ENCODE measurements at regions not wholly inside any gene's neighbourhood (a gene's known extent, or its start where the extent isn't known, plus 50 kb on each side); places are given as distances from the start of the nearest gene placed in this dataset.

DNA sequence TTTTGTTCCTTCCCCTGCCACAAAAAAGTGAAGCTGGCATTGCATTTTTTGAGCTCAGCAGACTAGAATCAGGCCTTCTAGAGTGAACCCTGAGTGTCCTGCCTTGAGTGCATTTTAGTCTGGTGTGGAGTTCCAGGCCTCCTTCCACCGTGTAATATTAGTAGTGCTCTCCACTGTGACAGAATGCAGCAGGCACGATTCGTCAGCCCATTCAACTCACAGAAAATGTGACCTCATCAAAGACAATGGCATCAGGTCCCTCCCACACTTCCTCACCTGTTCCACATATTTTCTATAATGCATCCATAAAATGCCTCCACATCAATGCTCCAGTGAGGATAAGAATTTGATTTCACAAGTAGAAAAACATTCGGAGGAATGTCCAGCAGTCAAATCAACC lies 227.6 kb downstream of the FGF9 start:
- Histone ChIP-seq H3K4me3 (ENCODE audit: control insufficient read depth in 1 of 7, extremely low read depth in 1 of 7, insufficient read depth in 4 of 7, low read depth in 2 of 7, low read length in 6 of 7) (no peak overlapping the region), H3K27me3 (replicated peaks in 2 of 5; ENCODE audit: control insufficient read depth in 4 of 5, insufficient read depth in 5 of 5, low read length in 4 of 5) (peaks cover 0 to 2% (median 0%) of the 10 kb centered on the region in 5 experiments), H3K36me3 (ENCODE audit: control insufficient read depth in 4 of 4, insufficient read depth in 4 of 4, low read length in 3 of 4) (no peaks in the 10 kb centered on the region), H3K4me1 (ENCODE audit: control extremely low read depth in 1 of 4, control insufficient read depth in 4 of 4, insufficient read depth in 4 of 4, low read length in 3 of 4) (no peaks in the 10 kb centered on the region), H3K27ac (ENCODE audit: insufficient read depth in 1 of 2, low read depth in 1 of 2, low read length in 2 of 2, poor library complexity in 1 of 2, severe bottlenecking in 2 of 2) (no peak overlapping the region), H3K9me3 (ENCODE audit: control extremely low read depth in 1 of 5, control insufficient read depth in 4 of 5, insufficient read depth in 2 of 5, low read depth in 1 of 5, low read length in 4 of 5) (no peaks in the 10 kb centered on the region)
- WGBS (ENCODE audit: insufficient coverage), result 94% methylated on average over 3 of the region's 4 CpGs
- CTCF ChIA-PET, result no interaction called here
- POLR2A ChIA-PET, result no interaction called here
- no peak for DNase-seq

DNA sequence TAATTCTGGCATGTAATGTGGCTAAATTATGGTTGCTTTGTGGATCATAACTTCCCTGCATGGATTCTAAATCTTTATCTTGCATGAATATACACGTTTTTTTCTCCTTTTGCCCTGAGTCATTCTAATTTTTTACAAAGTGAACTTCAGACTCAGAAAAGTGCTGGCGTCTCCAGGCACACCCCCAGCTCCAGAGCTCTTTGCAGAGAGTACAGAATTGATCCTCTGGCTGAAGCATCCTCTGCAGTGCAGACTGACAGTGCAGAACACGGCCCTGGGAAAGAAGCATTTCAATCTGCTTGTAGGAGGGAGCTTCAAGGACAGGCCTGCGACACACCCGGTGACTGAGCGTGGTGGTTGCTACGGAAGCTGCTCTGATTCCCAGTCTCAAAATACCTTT lies 228.1 kb downstream of the FGF9 start:
- no peak for DNase-seq
- H3K9me3 ChIP-seq (ENCODE audit: control extremely low read depth in 1 of 5, control insufficient read depth in 4 of 5, insufficient read depth in 2 of 5, low read depth in 1 of 5, low read length in 4 of 5), result no peaks in the 10 kb centered on the region
- H3K4me3 ChIP-seq (ENCODE audit: control insufficient read depth in 1 of 7, extremely low read depth in 1 of 7, insufficient read depth in 4 of 7, low read depth in 2 of 7, low read length in 6 of 7), result no peak overlapping the region
- H3K4me1 ChIP-seq (ENCODE audit: control extremely low read depth in 1 of 4, control insufficient read depth in 4 of 4, insufficient read depth in 4 of 4, low read length in 3 of 4), result no peaks in the 10 kb centered on the region
- peaks cover 0 to under 1% (median 0%) of the 10 kb centered on the region in 5 experiments for H3K27me3 ChIP-seq (replicated peaks in 2 of 5; ENCODE audit: control insufficient read depth in 4 of 5, insufficient read depth in 5 of 5, low read length in 4 of 5)
- WGBS (ENCODE audit: insufficient coverage), result 86% methylated on average over 7 of the region's 7 CpGs
- ChIA-PET CTCF (no interaction called here), POLR2A (no interaction called here)
- H3K27ac ChIP-seq (ENCODE audit: insufficient read depth in 1 of 2, low read depth in 1 of 2, low read length in 2 of 2, poor library complexity in 1 of 2, severe bottlenecking in 2 of 2), result no peak overlapping the region
- no peaks in the 10 kb centered on the region for H3K36me3 ChIP-seq (ENCODE audit: control insufficient read depth in 4 of 4, insufficient read depth in 4 of 4, low read length in 3 of 4)

DNA sequence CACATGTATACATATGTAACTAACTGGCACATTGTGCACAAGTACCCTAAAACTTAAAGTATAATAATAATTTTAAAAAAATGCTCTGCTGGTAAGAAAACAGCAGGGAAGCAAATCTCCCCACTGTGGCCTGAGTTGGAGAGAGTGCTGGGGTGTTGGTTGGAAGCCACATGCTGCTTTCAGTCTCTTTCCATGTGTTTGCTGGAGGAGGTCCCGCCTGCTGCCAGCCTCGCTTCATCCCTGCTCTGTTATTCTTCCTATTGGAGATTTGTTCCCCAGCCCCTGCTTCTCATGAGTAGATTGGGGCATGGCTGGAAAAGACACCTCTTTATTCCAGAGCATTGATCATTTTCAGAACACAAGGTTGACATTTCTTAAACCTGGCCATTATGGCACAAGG lies 230.5 kb downstream of the FGF9 start:
- H3K9me3 ChIP-seq (ENCODE audit: control extremely low read depth in 1 of 5, control insufficient read depth in 4 of 5, insufficient read depth in 2 of 5, low read depth in 1 of 5, low read length in 4 of 5), result no peaks in the 10 kb centered on the region
- no peak for DNase-seq
- ChIA-PET CTCF (no interaction called here), POLR2A (no interaction called here)
- no peak overlapping the region for H3K27ac ChIP-seq (ENCODE audit: insufficient read depth in 1 of 2, low read depth in 1 of 2, low read length in 2 of 2, poor library complexity in 1 of 2, severe bottlenecking in 2 of 2)
- no peaks in the 10 kb centered on the region for H3K36me3 ChIP-seq (ENCODE audit: control insufficient read depth in 4 of 4, insufficient read depth in 4 of 4, low read length in 3 of 4)
- H3K4me1 ChIP-seq (ENCODE audit: control extremely low read depth in 1 of 4, control insufficient read depth in 4 of 4, insufficient read depth in 4 of 4, low read length in 3 of 4), result no peaks in the 10 kb centered on the region
- WGBS (ENCODE audit: insufficient coverage), result 100% methylated on average over 1 of the region's 2 CpGs
- no peaks in the 10 kb centered on the region for H3K27me3 ChIP-seq (replicated peaks in 2 of 5; ENCODE audit: control insufficient read depth in 4 of 5, insufficient read depth in 5 of 5, low read length in 4 of 5)
- H3K4me3 ChIP-seq (ENCODE audit: control insufficient read depth in 1 of 7, extremely low read depth in 1 of 7, insufficient read depth in 4 of 7, low read depth in 2 of 7, low read length in 6 of 7), result no peak overlapping the region

- H3K4me3 ChIP-seq (ENCODE audit: control insufficient read depth in 1 of 7, extremely low read depth in 1 of 7, insufficient read depth in 4 of 7, low read depth in 2 of 7, low read length in 6 of 7), result no peak overlapping the region
Observed at GRCh38 chr13:21901811-21902708, 231.2 kb downstream of the FGF9 start.

DNA sequence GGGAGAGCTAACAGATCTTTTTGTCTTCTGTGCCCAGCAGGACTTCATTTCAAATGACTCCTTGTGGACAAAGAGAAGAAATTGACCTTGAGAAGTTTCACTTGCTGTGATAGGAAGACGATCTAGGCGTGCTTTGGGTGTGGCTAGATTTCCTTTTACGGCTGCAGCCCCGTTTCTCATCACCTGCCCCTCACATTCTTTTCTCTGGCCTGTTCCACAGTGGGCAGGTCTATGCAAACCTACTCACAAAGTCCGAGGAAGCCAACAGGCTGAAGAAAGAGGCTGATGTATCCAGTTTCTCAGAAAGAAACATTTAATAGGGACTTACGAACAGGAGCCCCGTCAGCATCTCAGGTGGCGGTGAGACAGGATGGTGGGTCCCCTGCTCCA lies 231.8 kb downstream of the FGF9 start:
- ChIA-PET CTCF (no interaction called here), POLR2A (no interaction called here)
- Histone ChIP-seq H3K4me1 (ENCODE audit: control extremely low read depth in 1 of 4, control insufficient read depth in 4 of 4, insufficient read depth in 4 of 4, low read length in 3 of 4) (no peaks in the 10 kb centered on the region), H3K9me3 (ENCODE audit: control extremely low read depth in 1 of 5, control insufficient read depth in 4 of 5, insufficient read depth in 2 of 5, low read depth in 1 of 5, low read length in 4 of 5) (no peaks in the 10 kb centered on the region), H3K36me3 (ENCODE audit: control insufficient read depth in 4 of 4, insufficient read depth in 4 of 4, low read length in 3 of 4) (no peaks in the 10 kb centered on the region), H3K4me3 (ENCODE audit: control insufficient read depth in 1 of 7, extremely low read depth in 1 of 7, insufficient read depth in 4 of 7, low read depth in 2 of 7, low read length in 6 of 7) (no peak overlapping the region), H3K27ac (ENCODE audit: insufficient read depth in 1 of 2, low read depth in 1 of 2, low read length in 2 of 2, poor library complexity in 1 of 2, severe bottlenecking in 2 of 2) (no peak overlapping the region), H3K27me3 (replicated peaks in 2 of 5; ENCODE audit: control insufficient read depth in 4 of 5, insufficient read depth in 5 of 5, low read length in 4 of 5) (no peaks in the 10 kb centered on the region)
- no peak for DNase-seq
- 92% methylated on average over 8 of the region's 8 CpGs for WGBS (ENCODE audit: insufficient coverage)

More at GRCh38 chr13:21901811-21902708, 231.2 kb downstream of the FGF9 start:
- CTCF ChIA-PET, result no interaction called here
- POLR2A ChIA-PET, result no interaction called here
- DNase-seq, result no peak
- H3K4me1 ChIP-seq (ENCODE audit: control extremely low read depth in 1 of 4, control insufficient read depth in 4 of 4, insufficient read depth in 4 of 4, low read length in 3 of 4), result no peaks in the 10 kb centered on the region
- H3K27ac ChIP-seq (ENCODE audit: insufficient read depth in 1 of 2, low read depth in 1 of 2, low read length in 2 of 2, poor library complexity in 1 of 2, severe bottlenecking in 2 of 2), result no peak overlapping the region
- H3K9me3 ChIP-seq (ENCODE audit: control extremely low read depth in 1 of 5, control insufficient read depth in 4 of 5, insufficient read depth in 2 of 5, low read depth in 1 of 5, low read length in 4 of 5), result no peaks in the 10 kb centered on the region
- H3K27me3 ChIP-seq (replicated peaks in 2 of 5; ENCODE audit: control insufficient read depth in 4 of 5, insufficient read depth in 5 of 5, low read length in 4 of 5), result no peaks in the 10 kb centered on the region
- no peaks in the 10 kb centered on the region for H3K36me3 ChIP-seq (ENCODE audit: control insufficient read depth in 4 of 4, insufficient read depth in 4 of 4, low read length in 3 of 4)
- 93% methylated on average over 9 of the region's 14 CpGs for WGBS (ENCODE audit: insufficient coverage)

- CTCF ChIA-PET, result interaction anchor here (1.1 kb wide), 1 partner anchor 19 kb away, joined by 3 read pairs; no protein-coding TSS in a partner anchor
- 94% methylated on average over 3 of the region's 5 CpGs for WGBS (ENCODE audit: insufficient coverage)
- no peaks in the 10 kb centered on the region for H3K4me1 ChIP-seq (ENCODE audit: control extremely low read depth in 1 of 4, control insufficient read depth in 4 of 4, insufficient read depth in 4 of 4, low read length in 3 of 4)
Observed at GRCh38 chr13:21905486-21905885, 234.6 kb downstream of the FGF9 start.

GRCh38 chr13:21909331-21909730 lies 238.5 kb downstream of the FGF9 start:
- no peaks in the 10 kb centered on the region for H3K27me3 ChIP-seq (replicated peaks in 2 of 5; ENCODE audit: control insufficient read depth in 4 of 5, insufficient read depth in 5 of 5, low read length in 4 of 5)
- no peak overlapping the region for H3K4me3 ChIP-seq (ENCODE audit: control insufficient read depth in 1 of 7, extremely low read depth in 1 of 7, insufficient read depth in 4 of 7, low read depth in 2 of 7, low read length in 6 of 7)
- H3K27ac ChIP-seq (ENCODE audit: insufficient read depth in 1 of 2, low read depth in 1 of 2, low read length in 2 of 2, poor library complexity in 1 of 2, severe bottlenecking in 2 of 2), result no peak overlapping the region
- CTCF ChIA-PET, result no interaction called here
- DNase-seq, result no peak
- 86% methylated on average over 7 of the region's 7 CpGs for WGBS (ENCODE audit: insufficient coverage)
- H3K36me3 ChIP-seq (ENCODE audit: control insufficient read depth in 4 of 4, insufficient read depth in 4 of 4, low read length in 3 of 4), result no peaks in the 10 kb centered on the region
- POLR2A ChIA-PET, result no interaction called here
- H3K4me1 ChIP-seq (ENCODE audit: control extremely low read depth in 1 of 4, control insufficient read depth in 4 of 4, insufficient read depth in 4 of 4, low read length in 3 of 4), result no peaks in the 10 kb centered on the region
- no peaks in the 10 kb centered on the region for H3K9me3 ChIP-seq (ENCODE audit: control extremely low read depth in 1 of 5, control insufficient read depth in 4 of 5, insufficient read depth in 2 of 5, low read depth in 1 of 5, low read length in 4 of 5)

More at GRCh38 chr13:21905486-21905885, 234.6 kb downstream of the FGF9 start:
- H3K9me3 ChIP-seq (ENCODE audit: control extremely low read depth in 1 of 5, control insufficient read depth in 4 of 5, insufficient read depth in 2 of 5, low read depth in 1 of 5, low read length in 4 of 5), result no peaks in the 10 kb centered on the region
- H3K27me3 ChIP-seq (replicated peaks in 2 of 5; ENCODE audit: control insufficient read depth in 4 of 5, insufficient read depth in 5 of 5, low read length in 4 of 5), result no peaks in the 10 kb centered on the region
- H3K4me3 ChIP-seq (ENCODE audit: control insufficient read depth in 1 of 7, extremely low read depth in 1 of 7, insufficient read depth in 4 of 7, low read depth in 2 of 7, low read length in 6 of 7), result no peak overlapping the region
- POLR2A ChIA-PET, result no interaction called here
- H3K27ac ChIP-seq (ENCODE audit: insufficient read depth in 1 of 2, low read depth in 1 of 2, low read length in 2 of 2, poor library complexity in 1 of 2, severe bottlenecking in 2 of 2), result no peak overlapping the region
- no peaks in the 10 kb centered on the region for H3K36me3 ChIP-seq (ENCODE audit: control insufficient read depth in 4 of 4, insufficient read depth in 4 of 4, low read length in 3 of 4)
- no peak for DNase-seq

All from common myeloid progenitor, CD34-positive (primary cell).